GM23248 (cell line): ENCODE measurements at regions not wholly inside any gene's neighbourhood (a gene's known extent, or its start where the extent isn't known, plus 50 kb on each side); places are given as distances from the start of the nearest gene placed in this dataset.

Source experiments
- EZH2 ChIP-seq: fragments of 200-600 bp; sonication (generic); IDR thresholded peaks from 2 replicates; pipeline ENCODE4 v1.6.1; 2018; ENCODE audit warnings: antibody characterized with exemption, mild to moderate bottlenecking; ENCODE audit not compliant: insufficient read depth, poor library complexity, severe bottlenecking
- EZH2phosphoT487 ChIP-seq: fragments of 200-600 bp; sonication (generic); IDR thresholded peaks from 2 replicates; pipeline ENCODE4 v1.6.1; 2018; ENCODE audit warnings: antibody characterized with exemption, moderate library complexity, mild to moderate bottlenecking, low read depth; ENCODE audit not compliant: insufficient read depth

GRCh38 chr6:144469144-144469575 is 184.0 kb downstream of the UTRN start:
- TF ChIP-seq EZH2phosphoT487 (no peak), EZH2 (no peak)
